ENCODE measurements at regions not wholly inside any gene's neighbourhood (a gene's known extent, or its start where the extent isn't known, plus 50 kb on each side); places are given as distances from the start of the nearest gene placed in this dataset.

GRCh38 chr2:187264612-187265011 lies 183.4 kb downstream of the CALCRL start:
- no peak for TF ChIP-seq USF2 (IDR thresholded peaks at IDR 0.05; ENCODE audit: low read depth, low read length)
- no peak for TF ChIP-seq SMC3 (IDR thresholded peaks at IDR 0.05; ENCODE audit: low read depth, low read length)
- TF ChIP-seq POLR2A (IDR thresholded peaks at IDR 0.05; ENCODE audit: low read depth, low read length), result no peak
- TF ChIP-seq, protein P1, sequence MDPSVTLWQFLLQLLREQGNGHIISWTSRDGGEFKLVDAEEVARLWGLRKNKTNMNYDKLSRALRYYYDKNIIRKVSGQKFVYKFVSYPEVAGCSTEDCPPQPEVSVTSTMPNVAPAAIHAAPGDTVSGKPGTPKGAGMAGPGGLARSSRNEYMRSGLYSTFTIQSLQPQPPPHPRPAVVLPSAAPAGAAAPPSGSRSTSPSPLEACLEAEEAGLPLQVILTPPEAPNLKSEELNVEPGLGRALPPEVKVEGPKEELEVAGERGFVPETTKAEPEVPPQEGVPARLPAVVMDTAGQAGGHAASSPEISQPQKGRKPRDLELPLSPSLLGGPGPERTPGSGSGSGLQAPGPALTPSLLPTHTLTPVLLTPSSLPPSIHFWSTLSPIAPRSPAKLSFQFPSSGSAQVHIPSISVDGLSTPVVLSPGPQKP (IDR thresholded peaks at IDR 0.05; ENCODE audit: borderline replicate concordance, low read depth, low read length), result no peak
- no peak for TF ChIP-seq FOS (IDR thresholded peaks at IDR 0.05; ENCODE audit: low read depth, low read length)
- no peak for TF ChIP-seq MXI1 (IDR thresholded peaks at IDR 0.05; ENCODE audit: borderline replicate concordance, low read depth, low read length)
- TF ChIP-seq RCOR1 (IDR thresholded peaks at IDR 0.05; ENCODE audit: insufficient replicate concordance, low read length), result no peak
- no peak for TF ChIP-seq MAFK (IDR thresholded peaks at IDR 0.05; ENCODE audit: low read depth, low read length)
- TF ChIP-seq, protein P2, sequence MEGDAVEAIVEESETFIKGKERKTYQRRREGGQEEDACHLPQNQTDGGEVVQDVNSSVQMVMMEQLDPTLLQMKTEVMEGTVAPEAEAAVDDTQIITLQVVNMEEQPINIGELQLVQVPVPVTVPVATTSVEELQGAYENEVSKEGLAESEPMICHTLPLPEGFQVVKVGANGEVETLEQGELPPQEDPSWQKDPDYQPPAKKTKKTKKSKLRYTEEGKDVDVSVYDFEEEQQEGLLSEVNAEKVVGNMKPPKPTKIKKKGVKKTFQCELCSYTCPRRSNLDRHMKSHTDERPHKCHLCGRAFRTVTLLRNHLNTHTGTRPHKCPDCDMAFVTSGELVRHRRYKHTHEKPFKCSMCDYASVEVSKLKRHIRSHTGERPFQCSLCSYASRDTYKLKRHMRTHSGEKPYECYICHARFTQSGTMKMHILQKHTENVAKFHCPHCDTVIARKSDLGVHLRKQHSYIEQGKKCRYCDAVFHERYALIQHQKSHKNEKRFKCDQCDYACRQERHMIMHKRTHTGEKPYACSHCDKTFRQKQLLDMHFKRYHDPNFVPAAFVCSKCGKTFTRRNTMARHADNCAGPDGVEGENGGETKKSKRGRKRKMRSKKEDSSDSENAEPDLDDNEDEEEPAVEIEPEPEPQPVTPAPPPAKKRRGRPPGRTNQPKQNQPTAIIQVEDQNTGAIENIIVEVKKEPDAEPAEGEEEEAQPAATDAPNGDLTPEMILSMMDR (conservative IDR thresholded peaks at IDR 0.05; ENCODE audit: low read depth, low read length), result no peak
- TF ChIP-seq NFE2L2 (IDR thresholded peaks at IDR 0.05; ENCODE audit: low read depth, low read length), result no peak
- no peak for TF ChIP-seq MAZ (IDR thresholded peaks at IDR 0.05; ENCODE audit: borderline replicate concordance, low read depth, low read length)
- TF ChIP-seq CEBPB (IDR thresholded peaks at IDR 0.05; ENCODE audit: low read depth, low read length), result no peak
- TF ChIP-seq CHD1 (IDR thresholded peaks at IDR 0.05; ENCODE audit: low read depth, low read length), result no peak

More at GRCh38 chr2:187264612-187265011, 183.4 kb downstream of the CALCRL start:
- H3K18ac ChIP-seq (ENCODE audit: low read depth, low read length), result no peak overlapping the region
- H2BK20ac ChIP-seq (ENCODE audit: low read depth, low read length), result no peak overlapping the region
- in situ Hi-C loops (cut with MboI; ENCODE audit: low sequenced_read_pairs) (no loop called here), dilution Hi-C loops (cut with HindIII; ENCODE audit: low sequenced_read_pairs, unreplicated experiment) (no loop called here), intact Hi-C loops (cut with micrococcal nuclease) (no loop called here)
- ATAC-seq (ENCODE audit: low read depth), result no peak
- no peaks in the 10 kb centered on the region for H3K9me3 ChIP-seq (ENCODE audit: control insufficient read depth, insufficient read depth, low read length)
- no peak overlapping the region for H3K4ac ChIP-seq (ENCODE audit: low read depth, low read length)
- H3K56ac ChIP-seq (ENCODE audit: extremely low read depth, insufficient read depth, low read length), result no peak overlapping the region
- H3K9me1 ChIP-seq (ENCODE audit: insufficient read depth, low read length), result no peaks in the 10 kb centered on the region
- H4K5ac ChIP-seq (ENCODE audit: low read depth, low read length), result no peak overlapping the region
- no peak overlapping the region for H2AK5ac ChIP-seq (ENCODE audit: low read depth, low read length)
- CTCF ChIA-PET, result no interaction called here
- peaks cover 3% of the 10 kb centered on the region; the same call in 1 of the 2 replicates for H3K27me3 ChIP-seq (ENCODE audit: control insufficient read depth, insufficient read depth, low read length)
- no peak overlapping the region for H4K91ac ChIP-seq (ENCODE audit: insufficient read depth, low read depth, low read length)
- H2AK9ac ChIP-seq (replicated peaks; ENCODE audit: low read depth, low read length, poor library complexity), result no peak overlapping the region
- POLR2A ChIA-PET (ENCODE audit: unreplicated experiment), result no interaction called here
- no peak overlapping the region for H3K4me3 ChIP-seq (ENCODE audit: insufficient read depth, low read depth, low read length)
- no peak overlapping the region for H2AFZ ChIP-seq (replicated peaks; ENCODE audit: low read length, poor library complexity)
- no peak overlapping the region for H2BK15ac ChIP-seq (ENCODE audit: low read depth, low read length)
- no peak overlapping the region for H3K27ac ChIP-seq (ENCODE audit: insufficient read depth, low read length)
- H3K9ac ChIP-seq (ENCODE audit: low read depth, low read length), result no peak overlapping the region
- no CpG with 5 or more reads among the region's 1 CpG for WGBS, 2 experiments (ENCODE audit: extremely low coverage in 2 of 2, insufficient read length in 1 of 2)
- H4K20me1 ChIP-seq (ENCODE audit: insufficient read depth, low read length), result no peaks in the 10 kb centered on the region
- no peak overlapping the region for H3K4me2 ChIP-seq (ENCODE audit: low read depth, low read length)
- no peak for DNase-seq
- H3K14ac ChIP-seq (replicated peaks; ENCODE audit: low read depth, low read length), result no peak overlapping the region
- BruUV-seq (replicated peaks), result no TSS peak
- H3K79me1 ChIP-seq (ENCODE audit: low read depth in 1 of 2, low read length in 2 of 2), result no peaks in the 10 kb centered on the region
- H2BK120ac ChIP-seq (ENCODE audit: low read depth, low read length), result no peak overlapping the region
- H3K4me1 ChIP-seq (ENCODE audit: control insufficient read depth, insufficient read depth, low read length), result no peaks in the 10 kb centered on the region
- no peak overlapping the region for H2BK5ac ChIP-seq (ENCODE audit: low read depth, low read length, poor library complexity, severe bottlenecking)
- H4K8ac ChIP-seq (ENCODE audit: low read depth in 2 of 2, low read length in 2 of 2), result no peak overlapping the region
- H3K36me3 ChIP-seq (ENCODE audit: control insufficient read depth, insufficient read depth, low read length), result no peaks in the 10 kb centered on the region
- H3K23ac ChIP-seq (ENCODE audit: low read depth, low read length), result no peak overlapping the region
